ENCODE measurements at regions not wholly inside any gene's neighbourhood (a gene's known extent, or its start where the extent isn't known, plus 50 kb on each side); places are given as distances from the start of the nearest gene placed in this dataset.

DNA sequence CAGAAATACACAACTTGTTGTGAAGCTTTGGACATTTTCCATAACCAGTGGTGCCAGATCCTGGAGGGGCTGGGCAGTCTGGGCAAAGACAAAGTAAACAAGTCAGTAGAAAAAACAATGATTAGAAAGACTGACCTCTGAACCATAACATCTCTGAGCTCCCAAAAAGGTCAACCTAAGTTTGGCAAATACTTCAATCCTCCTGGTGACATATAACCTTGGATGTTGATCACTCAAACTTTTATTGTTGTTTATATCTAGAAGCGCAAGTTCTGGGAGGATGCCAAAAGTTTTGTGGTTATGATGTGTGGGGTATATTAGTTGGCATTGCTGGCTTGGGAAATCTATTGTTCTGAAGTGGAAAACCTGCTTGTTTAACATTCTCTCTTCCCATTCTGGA is 257.7 kb downstream of the DIPK2A start:
- 62% methylated on average over 1 of the region's 1 CpG for WGBS
- DNase-seq (ENCODE audit: low spot score) = no peak

DNA sequence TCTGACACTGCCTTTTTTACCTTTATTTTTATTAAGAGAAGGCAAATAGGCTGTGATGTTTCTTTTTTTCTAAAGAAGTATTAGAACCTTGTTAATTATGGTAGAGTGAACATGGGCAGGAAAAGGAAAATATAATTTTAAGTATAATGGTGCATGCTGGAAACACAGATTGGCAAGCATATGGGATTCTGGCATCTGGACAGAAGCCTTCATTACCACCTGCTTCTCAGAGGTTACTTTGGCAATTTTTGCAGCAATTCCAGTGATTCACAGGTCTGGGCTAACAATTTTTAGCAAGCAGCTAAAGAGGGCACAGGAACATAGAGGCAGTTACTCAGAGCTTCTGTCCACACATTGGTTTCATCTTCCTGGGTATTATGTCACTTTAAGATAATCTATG is 258.3 kb downstream of the DIPK2A start:
- Histone ChIP-seq H3K4me3 (no peak overlapping the region), H3K9me3 (no peaks in the 10 kb centered on the region), H3K4me1 (replicated peaks) (no peaks in the 10 kb centered on the region), H3K27ac (no peak overlapping the region), H3K27me3 (replicated peaks; ENCODE audit: insufficient read depth) (no peaks in the 10 kb centered on the region), H3K36me3 (no peaks in the 10 kb centered on the region)
- intact Hi-C loops (cut with DNase I) = no loop called here
- no peak for DNase-seq (ENCODE audit: low spot score)
- TF ChIP-seq POLR2A (IDR thresholded peaks at IDR 0.05) (no peak), POLR2AphosphoS5 (IDR thresholded peaks at IDR 0.05) (no peak)
- TF ChIP-seq, protein P1, sequence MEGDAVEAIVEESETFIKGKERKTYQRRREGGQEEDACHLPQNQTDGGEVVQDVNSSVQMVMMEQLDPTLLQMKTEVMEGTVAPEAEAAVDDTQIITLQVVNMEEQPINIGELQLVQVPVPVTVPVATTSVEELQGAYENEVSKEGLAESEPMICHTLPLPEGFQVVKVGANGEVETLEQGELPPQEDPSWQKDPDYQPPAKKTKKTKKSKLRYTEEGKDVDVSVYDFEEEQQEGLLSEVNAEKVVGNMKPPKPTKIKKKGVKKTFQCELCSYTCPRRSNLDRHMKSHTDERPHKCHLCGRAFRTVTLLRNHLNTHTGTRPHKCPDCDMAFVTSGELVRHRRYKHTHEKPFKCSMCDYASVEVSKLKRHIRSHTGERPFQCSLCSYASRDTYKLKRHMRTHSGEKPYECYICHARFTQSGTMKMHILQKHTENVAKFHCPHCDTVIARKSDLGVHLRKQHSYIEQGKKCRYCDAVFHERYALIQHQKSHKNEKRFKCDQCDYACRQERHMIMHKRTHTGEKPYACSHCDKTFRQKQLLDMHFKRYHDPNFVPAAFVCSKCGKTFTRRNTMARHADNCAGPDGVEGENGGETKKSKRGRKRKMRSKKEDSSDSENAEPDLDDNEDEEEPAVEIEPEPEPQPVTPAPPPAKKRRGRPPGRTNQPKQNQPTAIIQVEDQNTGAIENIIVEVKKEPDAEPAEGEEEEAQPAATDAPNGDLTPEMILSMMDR (IDR thresholded peaks at IDR 0.05) = no peak

More for the DNA sequence above, 257.7 kb downstream of the DIPK2A start:
- Histone ChIP-seq H3K4me3 (no peak overlapping the region), H3K27ac (no peak overlapping the region), H3K27me3 (replicated peaks; ENCODE audit: insufficient read depth) (no peaks in the 10 kb centered on the region), H3K9me3 (no peaks in the 10 kb centered on the region), H3K4me1 (replicated peaks) (no peaks in the 10 kb centered on the region), H3K36me3 (no peaks in the 10 kb centered on the region)
- intact Hi-C loops (cut with DNase I) = no loop called here
- TF ChIP-seq POLR2A (IDR thresholded peaks at IDR 0.05) = no peak
- no peak for TF ChIP-seq POLR2AphosphoS5 (IDR thresholded peaks at IDR 0.05)
- TF ChIP-seq, protein P1 (IDR thresholded peaks at IDR 0.05) = no peak

DNA sequence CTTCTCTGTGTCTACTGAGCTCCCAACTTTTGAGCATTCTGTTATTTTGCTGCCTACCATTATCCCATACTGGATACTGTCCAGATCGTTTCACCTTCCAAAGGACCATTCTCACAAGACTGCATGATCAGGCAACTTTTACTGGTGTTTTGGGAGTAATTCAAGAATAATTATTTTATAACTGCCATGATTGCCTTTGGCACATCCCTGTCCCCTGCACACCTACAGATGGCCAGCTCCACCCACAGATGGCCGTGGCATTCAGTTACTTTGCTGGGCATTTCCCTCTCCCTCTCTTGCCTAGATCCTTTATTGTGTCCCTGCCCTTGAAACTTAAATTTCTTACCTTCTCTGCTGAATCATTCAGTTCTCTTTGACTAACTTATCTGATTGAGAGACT is 263.9 kb downstream of the DIPK2A start:
- Histone ChIP-seq H3K4me1 (replicated peaks) (no peaks in the 10 kb centered on the region), H3K4me3 (no peak overlapping the region), H3K27ac (no peak overlapping the region), H3K9me3 (no peaks in the 10 kb centered on the region), H3K36me3 (no peaks in the 10 kb centered on the region), H3K27me3 (replicated peaks; ENCODE audit: insufficient read depth) (no peaks in the 10 kb centered on the region)
- TF ChIP-seq POLR2AphosphoS5 (IDR thresholded peaks at IDR 0.05) (no peak), POLR2A (IDR thresholded peaks at IDR 0.05) (no peak)
- TF ChIP-seq, protein P1 (IDR thresholded peaks at IDR 0.05) = no peak
- 89% methylated on average over 2 of the region's 2 CpGs for WGBS
- intact Hi-C loops (cut with DNase I) = no loop called here
- DNase-seq (ENCODE audit: low spot score) = no peak

DNA sequence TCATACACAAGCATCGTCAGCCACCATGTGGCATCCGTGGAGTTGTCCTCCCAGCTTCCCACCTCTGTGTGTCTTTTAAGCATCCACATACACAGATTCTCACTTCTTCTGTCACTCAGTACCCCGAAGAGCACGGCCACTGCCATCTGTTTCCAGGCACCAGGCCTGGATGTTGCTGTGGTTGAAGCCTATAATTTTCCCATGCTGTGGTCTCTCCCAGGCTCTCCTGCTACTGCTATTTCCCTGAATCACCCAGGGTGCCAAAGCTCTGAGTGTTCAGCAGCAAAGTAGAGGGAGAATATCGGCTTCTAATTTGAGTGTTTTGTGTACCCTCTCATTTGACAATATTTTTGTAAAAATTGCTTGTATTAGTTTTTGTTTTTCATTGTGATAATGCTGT is 265.7 kb downstream of the DIPK2A start:
- Histone ChIP-seq H3K4me3 (no peak overlapping the region), H3K9me3 (no peaks in the 10 kb centered on the region), H3K4me1 (replicated peaks) (no peaks in the 10 kb centered on the region), H3K36me3 (no peaks in the 10 kb centered on the region), H3K27me3 (replicated peaks; ENCODE audit: insufficient read depth) (no peaks in the 10 kb centered on the region), H3K27ac (no peak overlapping the region)
- no peak for DNase-seq (ENCODE audit: low spot score)
- TF ChIP-seq POLR2A (IDR thresholded peaks at IDR 0.05) = no peak
- TF ChIP-seq, protein P1 (IDR thresholded peaks at IDR 0.05) = no peak
- TF ChIP-seq POLR2AphosphoS5 (IDR thresholded peaks at IDR 0.05) = no peak
- intact Hi-C loops (cut with DNase I) = no loop called here
- WGBS = 96% methylated on average over 5 of the region's 5 CpGs

DNA sequence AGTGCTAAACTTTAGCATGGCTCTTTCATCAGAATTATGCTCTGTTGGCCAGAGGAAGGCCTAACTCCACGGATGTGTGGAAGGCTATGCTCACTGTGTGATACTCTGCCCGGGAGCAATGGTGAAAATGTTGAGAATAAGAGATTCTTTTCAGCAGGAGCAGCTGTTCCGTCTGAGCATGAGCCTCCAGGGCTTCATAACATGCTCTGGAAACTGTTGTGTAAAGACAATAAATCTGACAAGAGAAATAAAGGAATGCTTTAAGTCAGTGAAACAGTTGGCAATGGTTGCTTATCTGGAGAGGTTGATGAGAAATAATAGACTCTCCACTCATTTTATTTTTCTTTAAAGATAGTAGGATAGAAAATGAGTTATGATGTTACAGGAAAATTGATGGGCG is 269.8 kb downstream of the DIPK2A start:
- TF ChIP-seq POLR2AphosphoS5 (IDR thresholded peaks at IDR 0.05) (no peak), POLR2A (IDR thresholded peaks at IDR 0.05) (no peak)
- TF ChIP-seq, protein P1 (IDR thresholded peaks at IDR 0.05) = no peak
- WGBS = 19% methylated on average over 4 of the region's 4 CpGs
- intact Hi-C loops (cut with DNase I) = no loop called here
- Histone ChIP-seq H3K36me3 (no peaks in the 10 kb centered on the region), H3K4me1 (replicated peaks) (no peaks in the 10 kb centered on the region), H3K9me3 (no peaks in the 10 kb centered on the region), H3K27ac (no peak overlapping the region), H3K27me3 (replicated peaks; ENCODE audit: insufficient read depth) (no peaks in the 10 kb centered on the region), H3K4me3 (no peak overlapping the region)
- no peak for DNase-seq (ENCODE audit: low spot score)
